OCI-LY3 (cell line): ENCODE measurements at regions not wholly inside any gene's neighbourhood (a gene's known extent, or its start where the extent isn't known, plus 50 kb on each side); places are given as distances from the start of the nearest gene placed in this dataset.

Source experiments
- EZH2phosphoT487 ChIP-seq: fragments of 200-600 bp; shearing (Covaris generic); IDR thresholded peaks from 2 replicates; pipeline ENCODE4 v1.6.1; 2018; ENCODE audit warnings: antibody characterized with exemption, mixed run types, low read depth
- TF ChIP-seq, protein P1 (sequence below): fragments of 200-600, 300-600 bp; sonication (generic); IDR thresholded peaks from 2 replicates; pipeline ENCODE4 v1.5.1; 2014; ENCODE audit warnings: antibody characterized with exemption, low read length, low read depth

DNA sequence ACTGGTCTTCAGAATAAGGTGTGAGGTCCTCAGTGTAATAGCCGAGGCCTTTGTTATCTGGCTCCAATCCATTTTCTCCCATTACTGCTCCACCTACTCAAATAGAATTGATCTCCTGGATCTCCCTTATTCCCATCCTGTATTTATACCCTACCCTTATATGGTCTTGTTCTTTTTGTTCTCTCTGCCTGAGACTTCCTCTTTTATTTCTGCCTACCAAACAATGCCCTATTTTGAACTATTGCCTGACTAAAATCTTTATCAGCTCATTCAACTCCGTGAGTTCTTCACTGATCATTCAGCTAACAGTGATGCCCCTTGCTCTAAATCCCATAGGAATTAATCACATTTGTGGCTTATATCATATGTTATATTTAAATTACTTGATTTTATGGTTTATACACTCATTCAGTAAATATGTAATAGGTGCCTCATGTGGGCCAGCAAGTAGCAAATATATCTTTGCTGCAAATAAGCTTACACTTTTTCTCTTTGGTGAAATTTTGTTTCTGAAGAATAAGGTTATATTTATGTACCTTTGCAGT, 417.5 kb upstream of the MEF2C start:
- no peak for TF ChIP-seq EZH2phosphoT487
- TF ChIP-seq, protein P1, sequence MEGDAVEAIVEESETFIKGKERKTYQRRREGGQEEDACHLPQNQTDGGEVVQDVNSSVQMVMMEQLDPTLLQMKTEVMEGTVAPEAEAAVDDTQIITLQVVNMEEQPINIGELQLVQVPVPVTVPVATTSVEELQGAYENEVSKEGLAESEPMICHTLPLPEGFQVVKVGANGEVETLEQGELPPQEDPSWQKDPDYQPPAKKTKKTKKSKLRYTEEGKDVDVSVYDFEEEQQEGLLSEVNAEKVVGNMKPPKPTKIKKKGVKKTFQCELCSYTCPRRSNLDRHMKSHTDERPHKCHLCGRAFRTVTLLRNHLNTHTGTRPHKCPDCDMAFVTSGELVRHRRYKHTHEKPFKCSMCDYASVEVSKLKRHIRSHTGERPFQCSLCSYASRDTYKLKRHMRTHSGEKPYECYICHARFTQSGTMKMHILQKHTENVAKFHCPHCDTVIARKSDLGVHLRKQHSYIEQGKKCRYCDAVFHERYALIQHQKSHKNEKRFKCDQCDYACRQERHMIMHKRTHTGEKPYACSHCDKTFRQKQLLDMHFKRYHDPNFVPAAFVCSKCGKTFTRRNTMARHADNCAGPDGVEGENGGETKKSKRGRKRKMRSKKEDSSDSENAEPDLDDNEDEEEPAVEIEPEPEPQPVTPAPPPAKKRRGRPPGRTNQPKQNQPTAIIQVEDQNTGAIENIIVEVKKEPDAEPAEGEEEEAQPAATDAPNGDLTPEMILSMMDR, result no peak
